HEK293T (cell line): ENCODE measurements at regions not wholly inside any gene's neighbourhood (a gene's known extent, or its start where the extent isn't known, plus 50 kb on each side); places are given as distances from the start of the nearest gene placed in this dataset.

Source experiments
- ARNT ChIP-seq: fragments of 450-650 bp; IDR thresholded peaks from 2 replicates; pipeline ENCODE4 v1.6.1; 2017; ENCODE audit warnings: mild to moderate bottlenecking
- BHLHE40 ChIP-seq: fragments of 450-650 bp; IDR thresholded peaks from 2 replicates; pipeline ENCODE4 v1.6.1; 2016; ENCODE audit warnings: mild to moderate bottlenecking, moderate library complexity, borderline replicate concordance
- ELF4 ChIP-seq: fragments of 450-650 bp; IDR thresholded peaks from 2 replicates; pipeline ENCODE4 v1.6.1; 2017; ENCODE audit warnings: antibody characterized with exemption
- FOXA1 ChIP-seq: fragments of 450-650 bp; IDR thresholded peaks from 2 replicates; pipeline ENCODE4 v1.6.1; 2016; ENCODE audit warnings: mild to moderate bottlenecking
- HDGF ChIP-seq: fragments of 450-650 bp; IDR thresholded peaks from 2 replicates; pipeline ENCODE4 v1.6.1; 2017; ENCODE audit warnings: antibody characterized with exemption, borderline replicate concordance
- SP1 ChIP-seq: fragments of 450-650 bp; IDR thresholded peaks from 2 replicates; pipeline ENCODE4 v1.6.1; 2017
- SUZ12 ChIP-seq: fragments of 450-650 bp; IDR thresholded peaks from 2 replicates; pipeline ENCODE4 v1.6.1; 2016; ENCODE audit warnings: mild to moderate bottlenecking

- TF ChIP-seq BHLHE40: no peak
- no peak for TF ChIP-seq ELF4
- TF ChIP-seq HDGF: no peak
- no peak for TF ChIP-seq FOXA1
- TF ChIP-seq SUZ12: no peak
- no peak for TF ChIP-seq SP1
- no peak for TF ChIP-seq ARNT
Observed at GRCh38 chr6:95780037-95780436, 202.7 kb downstream of the MANEA start.
